GM18511 (cell line): ENCODE measurements at regions not wholly inside any gene's neighbourhood (a gene's known extent, or its start where the extent isn't known, plus 50 kb on each side); places are given as distances from the start of the nearest gene placed in this dataset.

ENCODE experiments used
- ATAC-seq: cut with Tn5 transposase; IDR thresholded peaks from one replicate; pipeline ENCODE4 v1.9.1; 2021; ENCODE audit warnings: mild to moderate bottlenecking, moderate library complexity; ENCODE audit not compliant: unreplicated experiment

DNA sequence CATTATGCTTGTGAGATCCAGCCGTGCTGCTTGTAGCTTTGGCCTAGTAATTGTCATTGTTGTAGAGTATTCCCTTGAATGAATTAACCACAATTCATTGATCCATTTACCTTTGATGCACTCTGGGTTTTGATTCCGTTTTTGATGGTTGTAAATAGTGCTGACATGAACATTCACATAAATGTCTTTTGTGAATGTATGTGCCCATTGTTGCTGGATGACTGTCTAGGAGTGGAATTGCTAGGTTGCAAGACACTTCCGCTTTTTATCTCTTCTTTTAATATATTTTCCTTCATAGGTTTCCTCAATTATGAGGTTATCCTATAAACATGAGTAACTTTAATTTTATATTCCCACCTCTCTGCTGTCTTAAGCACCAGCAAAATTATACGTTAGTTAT is 104.8 kb upstream of the CCDC68 start:
- no peak for ATAC-seq

- ATAC-seq, result no peak
Measured at GRCh38 chr18:55054021-55054990, 95.0 kb upstream of the CCDC68 start.

DNA sequence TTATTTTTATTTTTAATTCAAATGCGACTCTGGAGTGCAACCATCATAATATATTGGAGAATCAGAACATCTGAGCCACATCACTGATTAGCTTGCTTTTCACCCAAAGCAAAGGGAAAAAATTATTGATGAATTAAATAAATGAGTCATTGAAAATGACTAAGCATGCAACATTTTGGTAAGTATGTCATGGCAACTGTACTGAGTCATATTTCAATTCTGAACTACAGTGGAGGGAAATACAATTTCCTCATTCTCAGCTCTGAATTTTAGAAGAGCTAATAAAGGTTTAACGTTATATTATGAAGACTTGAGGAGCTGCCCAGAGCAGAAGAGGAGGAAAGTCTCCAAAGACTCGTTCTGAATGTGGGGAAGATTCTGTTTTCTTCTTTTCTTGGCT is 89.6 kb upstream of the CCDC68 start:
- no peak for ATAC-seq

GRCh38 chr18:55047546-55047945 is 88.3 kb upstream of the CCDC68 start:
- ATAC-seq, result no peak

GRCh38 chr18:55041366-55041765 is 82.1 kb upstream of the CCDC68 start:
- no peak for ATAC-seq

DNA sequence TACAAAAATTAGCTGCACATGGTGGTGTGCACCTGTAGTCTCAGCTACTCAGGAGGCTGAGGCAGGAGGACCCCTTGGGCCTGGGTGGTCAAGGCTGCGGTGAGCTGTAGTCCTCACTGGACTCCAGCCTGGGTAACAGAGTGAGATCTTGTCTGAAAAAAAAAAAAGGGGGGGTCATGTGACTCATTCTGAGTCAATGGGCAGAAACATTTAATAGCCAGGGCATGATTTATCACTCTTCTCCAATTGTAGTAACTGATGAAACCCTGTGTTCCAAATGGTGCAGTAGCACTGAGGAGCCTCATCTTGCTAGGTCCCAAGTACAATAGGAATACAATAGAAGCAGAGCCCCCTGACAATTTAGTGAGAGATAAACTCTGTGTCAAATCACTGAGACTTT is 78.9 kb upstream of the CCDC68 start:
- ATAC-seq, result no peak

DNA sequence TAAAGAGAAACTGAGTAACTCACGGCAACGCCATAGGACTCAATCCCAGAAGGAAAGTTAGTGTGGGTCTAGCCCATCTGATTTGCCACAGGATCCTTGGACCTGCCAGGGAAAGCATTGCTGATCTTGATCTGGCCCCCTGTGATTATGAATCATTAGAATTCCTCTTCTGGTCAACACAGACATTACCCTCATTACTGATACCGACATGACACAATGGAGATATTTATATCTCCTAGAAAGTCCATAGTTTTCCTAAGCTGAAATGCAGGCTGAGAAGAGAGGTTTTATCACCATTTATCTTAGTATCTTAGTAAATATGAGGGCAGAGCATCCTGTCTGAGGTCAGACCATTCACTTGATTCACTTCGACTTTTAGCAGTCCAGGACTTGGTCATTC is 75.5 kb upstream of the CCDC68 start:
- ATAC-seq, result no peak

GRCh38 chr18:55031979-55032378 is 72.7 kb upstream of the CCDC68 start:
- no peak for ATAC-seq

DNA sequence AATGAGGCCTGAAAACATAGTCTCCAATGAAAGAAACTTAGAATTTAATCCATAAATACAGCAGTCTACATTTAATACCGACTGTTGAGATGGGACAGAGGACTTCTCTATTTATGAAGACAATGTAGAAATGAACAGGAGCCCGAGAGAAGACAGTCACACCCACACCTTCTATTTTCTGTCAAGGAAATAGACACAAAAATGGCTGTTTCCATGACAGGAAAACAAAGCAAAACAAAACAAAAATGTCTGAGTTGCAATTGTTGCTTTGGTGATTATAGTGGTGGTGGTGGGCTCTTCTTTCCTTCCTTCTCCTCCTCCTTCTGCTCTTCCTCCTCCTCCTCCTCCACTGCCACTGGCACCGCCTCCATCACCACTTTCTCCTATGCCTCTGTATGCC is 72.3 kb upstream of the CCDC68 start:
- ATAC-seq, result no peak

DNA sequence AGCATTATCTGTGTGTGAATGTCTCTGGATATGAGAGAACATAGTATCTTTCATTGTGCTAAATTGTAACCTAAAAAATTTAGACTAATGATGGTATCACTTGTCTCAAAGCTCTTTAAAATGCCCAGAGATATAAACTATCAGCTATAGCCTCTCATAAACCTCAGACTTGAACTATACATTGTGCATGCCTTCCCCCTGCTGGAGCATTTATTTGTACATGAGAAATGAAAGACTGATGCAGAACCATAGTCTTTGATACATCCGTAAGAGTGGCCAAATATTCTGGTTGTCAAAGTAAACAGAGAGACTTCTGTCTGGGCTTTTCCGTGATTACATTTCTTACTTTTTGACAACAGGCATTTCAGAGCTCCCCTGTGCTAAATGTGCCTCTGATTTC is 71.9 kb upstream of the CCDC68 start:
- ATAC-seq, result no peak

- ATAC-seq, result no peak
Measured at GRCh38 chr18:55024564-55024963, 65.3 kb upstream of the CCDC68 start.

GRCh38 chr18:55018602-55019001 is 59.3 kb upstream of the CCDC68 start:
- ATAC-seq, result no peak

GRCh38 chr18:55014095-55014494 is 54.8 kb upstream of the CCDC68 start:
- ATAC-seq, result no peak

DNA sequence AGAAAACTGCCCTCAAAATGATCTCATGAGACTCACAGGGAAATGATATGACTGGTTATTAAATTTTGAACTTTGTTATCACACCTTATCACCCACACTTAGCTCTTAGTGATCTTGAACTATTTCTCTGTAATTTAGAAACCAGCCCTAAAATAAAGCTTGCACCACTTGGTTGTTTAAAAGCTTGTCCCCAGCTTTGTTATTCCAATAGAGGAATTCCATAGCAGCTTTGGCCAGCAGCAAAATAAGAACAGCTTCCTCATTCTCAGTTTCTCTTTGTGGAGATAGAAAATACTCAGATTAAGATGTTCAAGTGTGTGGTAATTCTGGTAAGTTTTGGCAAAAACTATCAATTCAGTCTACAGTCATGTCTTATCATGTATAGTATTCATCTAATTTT is 54.4 kb upstream of the CCDC68 start:
- ATAC-seq, result no peak

DNA sequence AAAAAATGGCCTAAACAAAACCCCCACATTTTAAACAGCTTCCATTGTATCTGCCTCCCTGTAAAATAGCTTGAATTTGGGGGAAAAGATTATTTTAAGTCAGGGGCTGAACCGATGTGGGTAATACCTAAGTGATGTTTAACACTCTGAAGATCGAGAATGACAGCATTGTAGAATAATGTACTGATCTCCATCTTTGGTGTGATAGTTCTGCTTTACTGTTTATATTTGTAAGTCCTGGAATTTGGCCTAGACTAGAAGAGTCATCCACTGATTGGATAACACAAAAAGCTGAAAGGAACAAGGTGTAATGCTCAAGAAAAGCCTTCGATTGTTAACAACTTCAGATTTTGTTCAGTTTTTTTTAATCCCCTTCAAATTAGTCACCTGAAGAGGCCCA is 53.8 kb upstream of the CCDC68 start:
- no peak for ATAC-seq

DNA sequence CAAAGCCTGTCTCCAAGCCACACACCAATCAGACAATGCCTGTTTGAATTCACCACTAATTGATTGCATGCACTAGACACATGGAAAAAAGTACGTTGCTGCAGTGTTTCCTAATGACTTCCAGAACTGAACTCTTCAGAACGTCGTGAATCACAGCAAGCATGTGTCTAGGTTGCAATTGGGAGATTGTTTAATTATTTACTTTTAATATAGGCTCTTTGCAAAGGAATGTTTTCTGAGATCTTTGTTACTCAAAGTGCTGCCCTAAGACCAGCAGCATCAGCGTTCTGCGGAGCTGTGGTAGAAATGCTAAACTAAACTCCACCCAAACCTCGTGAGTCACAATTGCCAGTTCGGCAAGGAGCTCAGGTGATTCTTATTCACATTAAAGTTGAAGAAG is 52.7 kb upstream of the CCDC68 start:
- no peak for ATAC-seq
